GM12878 (cell line): ENCODE measurements at regions not wholly inside any gene's neighbourhood (a gene's known extent, or its start where the extent isn't known, plus 50 kb on each side); places are given as distances from the start of the nearest gene placed in this dataset.

ENCODE experiments used
- ATAC-seq: fragments of 200-7000 bp; cut with Tn5 transposase; 3 replicates; pipeline ENCODE4 v1.9.1; 2020; ENCODE audit warnings: mild to moderate bottlenecking, moderate library complexity
- BruUV-seq: library from RNA; stranded (reverse); fragments of 400-500 nt; replicated peaks from 2 replicates; lab custom pipeline; 2021; lab: Mats Ljungman, UMichigan
- CTCF ChIA-PET: fragments of 300-600 bp; sonication (Branson Sonifier 250); formaldehyde crosslinking; extraction: SDS; loops from one replicate; lab custom pipeline; 2021; ENCODE audit warnings: inconsistent platforms; lab: Yijun Ruan, JAX
- POLR2A ChIA-PET: fragments of 350-600 bp; formaldehyde crosslinking; extraction: SDS; loops from one replicate; lab custom pipeline; 2021; ENCODE audit warnings: inconsistent platforms; lab: Charles Lee
- RAD21 ChIA-PET: fragments of 300-600 bp; sonication (Branson Sonifier 250); formaldehyde crosslinking; loops from one replicate; lab custom pipeline; 2023; ENCODE audit warnings: antibody characterized with exemption; ENCODE audit not compliant: unreplicated experiment; lab: Charles Lee
- SMC1A ChIA-PET: fragments of 300-600 bp; sonication (Branson Sonifier 250); formaldehyde crosslinking; loops from one replicate; lab custom pipeline; 2023; ENCODE audit not compliant: unreplicated experiment, uncharacterized antibody; lab: Charles Lee
- DNase-seq: peaks from one replicate; pipeline ENCODE4 v3.0.0-alpha.2; 2011; ENCODE audit warnings: low read depth, low spot score
- FAIRE-seq: peaks from 3 replicates; lab custom pipeline; 2011; peaks lifted over from hg19 to GRCh38; lab: Jason Lieb, UNC
- H2AFZ ChIP-seq: 2 replicates; pipeline ENCODE4 v1.6.0; 2011; ENCODE audit warnings: low read depth, low read length, control low read depth; ENCODE audit not compliant: control insufficient read depth
- H3K27ac ChIP-seq: 2 replicates; pipeline ENCODE4 v1.5.1; 2011; ENCODE audit warnings: control low read depth; ENCODE audit not compliant: control insufficient read depth, insufficient read depth
- H3K27me3 ChIP-seq, 2 experiments: replicated peaks in 1 of 2; 2 replicates each; pipeline versions ENCODE4 v1.6.0 to v1.6.1; 2011; ENCODE audit warnings: low read length in 1 of 2; ENCODE audit not compliant: control insufficient read depth in 2 of 2, insufficient read depth in 2 of 2
- H3K36me3 ChIP-seq, 2 experiments: 2 replicates each; pipeline ENCODE4 v1.5.1; 2011; ENCODE audit warnings: low read length in 1 of 2; ENCODE audit not compliant: control insufficient read depth in 2 of 2, insufficient read depth in 2 of 2
- H3K4me1 ChIP-seq: 2 replicates; pipeline ENCODE4 v1.6.1; 2011; ENCODE audit warnings: mild to moderate bottlenecking, low read length, moderate library complexity, mixed read lengths; ENCODE audit not compliant: control insufficient read depth, insufficient read depth
- H3K4me2 ChIP-seq: 2 replicates; pipeline ENCODE4 v1.6.0; 2011; ENCODE audit warnings: control low read depth; ENCODE audit not compliant: control insufficient read depth, insufficient read depth
- H3K4me3 ChIP-seq: fragments of 200-600 bp; sonication (generic); 2 replicates; pipeline ENCODE4 v1.5.1; 2016
- H3K79me2 ChIP-seq: 2 replicates; pipeline ENCODE4 v1.6.0; 2011; ENCODE audit warnings: low read length; ENCODE audit not compliant: control insufficient read depth, insufficient read depth
- H3K9ac ChIP-seq: 2 replicates; pipeline ENCODE4 v1.8.0; 2011; ENCODE audit warnings: low read length, control low read depth, mixed read lengths; ENCODE audit not compliant: control insufficient read depth, insufficient read depth
- H3K9me3 ChIP-seq: replicated peaks from 3 replicates; pipeline ENCODE4 v1.5.1; 2011; ENCODE audit warnings: mild to moderate bottlenecking, low read length; ENCODE audit not compliant: control insufficient read depth, insufficient read depth
- H4K20me1 ChIP-seq: 2 replicates; pipeline ENCODE4 v1.6.0; 2011; ENCODE audit not compliant: control insufficient read depth, insufficient read depth
- CBX5 ChIP-seq: sonication (generic); IDR thresholded peaks from 2 replicates; pipeline ENCODE4 v1.6.1; 2016; ENCODE audit warnings: low read depth, moderate library complexity, mild to moderate bottlenecking, inconsistent platforms
- CHD4 ChIP-seq: fragments of 200-600 bp; sonication (generic); IDR thresholded peaks from 2 replicates; pipeline ENCODE4 v1.6.1; 2016; ENCODE audit warnings: mild to moderate bottlenecking
- MTA2 ChIP-seq: fragments of 450-650 bp; IDR thresholded peaks from 2 replicates; pipeline ENCODE4 v1.6.1; 2016; ENCODE audit warnings: low read depth, mild to moderate bottlenecking, moderate library complexity
- NR2C1 ChIP-seq: fragments of 450-650 bp; IDR thresholded peaks from 2 replicates; pipeline ENCODE4 v1.6.1; 2017; ENCODE audit warnings: antibody characterized with exemption, mild to moderate bottlenecking, moderate library complexity
- NRF1 ChIP-seq: conservative IDR thresholded peaks from 2 replicates; pipeline ENCODE4 v1.6.1; 2011; ENCODE audit warnings: mild to moderate bottlenecking, low read depth, low read length, improper control_type of control experiment
- PML ChIP-seq: IDR thresholded peaks from 2 replicates; pipeline ENCODE4 v1.6.1; 2012; ENCODE audit warnings: low read length, inconsistent platforms
- SP1 ChIP-seq: IDR thresholded peaks from one replicate; pipeline ENCODE4 v1.6.1; 2011; ENCODE audit warnings: low read depth, low read length
- TCF7 ChIP-seq: IDR thresholded peaks from 2 replicates; pipeline ENCODE4 v1.6.1; 2014; ENCODE audit warnings: antibody characterized with exemption, borderline replicate concordance
- WRNIP1 ChIP-seq: IDR thresholded peaks from 2 replicates; pipeline ENCODE4 v1.6.1; 2011; ENCODE audit warnings: low read depth, low read length, improper control_type of control experiment, borderline replicate concordance
- WGBS: methylation state at CpG from one replicate; pipeline ENCODE4 v1.1.6; 2016; ENCODE audit warnings: low lambda C conversion rate; ENCODE audit not compliant: insufficient replicate concordance, insufficient coverage; ENCODE audit errors: missing lambda C conversion rate; 5-methylcytosine and 5-hydroxymethylcytosine counted together
- in situ Hi-C: fragments of 300-500 bp; cut with MboI; formaldehyde crosslinking; loops from 9 replicates; pipeline ENCODE4 v1.14.3; 2018; ENCODE audit warnings: mixed read lengths
- intact Hi-C: fragments of 100-400 bp; cut with micrococcal nuclease; formaldehyde crosslinking; loops from one replicate; pipeline ENCODE4 v1.14.2; 2022; ENCODE audit not compliant: unreplicated experiment
- TF ChIP-seq, protein P1 (sequence below): fragments of 450-650 bp; formaldehyde crosslinking; IDR thresholded peaks from 2 replicates; pipeline ENCODE4 v1.5.0; 2022; ENCODE audit warnings: mild to moderate bottlenecking, missing genetic modification characterization
- TF ChIP-seq, protein P2 (sequence below), 3 experiments: IDR thresholded peaks in 2 of 3; conservative IDR thresholded peaks in 1 of 3; 2 replicates each; pipeline ENCODE4 v1.5.1; 2011; ENCODE audit warnings: low read depth in 3 of 3, low read length in 3 of 3, mild to moderate bottlenecking in 3 of 3, control low read depth in 2 of 3, moderate library complexity in 2 of 3, inconsistent platforms in 1 of 3, mixed read lengths in 1 of 3; ENCODE audit not compliant: control insufficient read depth in 2 of 3, insufficient read depth in 1 of 3; ENCODE audit errors: extremely low read depth in 1 of 3
- TF ChIP-seq, protein P3 (sequence below): IDR thresholded peaks from 2 replicates; pipeline ENCODE4 v1.6.1; 2012; ENCODE audit warnings: low read depth, low read length, improper control_type of control experiment

DNA sequence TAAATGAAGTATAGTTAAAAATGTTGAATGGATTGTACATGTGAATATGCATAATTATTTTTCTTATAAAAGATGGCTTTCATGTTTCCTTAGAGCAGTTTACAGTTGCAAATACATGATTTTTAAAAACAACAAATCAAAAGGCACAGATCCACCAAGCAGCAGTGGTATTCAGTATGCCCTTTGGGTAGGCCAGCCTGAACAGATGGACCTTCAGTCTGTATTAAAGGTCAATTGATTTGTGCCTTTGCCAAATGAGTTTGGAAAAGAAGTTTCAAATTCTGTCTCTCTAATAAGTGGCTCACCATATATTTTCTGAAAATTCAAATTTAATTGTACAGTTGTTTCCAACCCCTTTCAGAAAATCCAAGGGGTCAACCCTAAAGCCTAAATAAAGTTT is 477.1 kb downstream of the NSUN3 start (continued):
- TF ChIP-seq, protein P1, sequence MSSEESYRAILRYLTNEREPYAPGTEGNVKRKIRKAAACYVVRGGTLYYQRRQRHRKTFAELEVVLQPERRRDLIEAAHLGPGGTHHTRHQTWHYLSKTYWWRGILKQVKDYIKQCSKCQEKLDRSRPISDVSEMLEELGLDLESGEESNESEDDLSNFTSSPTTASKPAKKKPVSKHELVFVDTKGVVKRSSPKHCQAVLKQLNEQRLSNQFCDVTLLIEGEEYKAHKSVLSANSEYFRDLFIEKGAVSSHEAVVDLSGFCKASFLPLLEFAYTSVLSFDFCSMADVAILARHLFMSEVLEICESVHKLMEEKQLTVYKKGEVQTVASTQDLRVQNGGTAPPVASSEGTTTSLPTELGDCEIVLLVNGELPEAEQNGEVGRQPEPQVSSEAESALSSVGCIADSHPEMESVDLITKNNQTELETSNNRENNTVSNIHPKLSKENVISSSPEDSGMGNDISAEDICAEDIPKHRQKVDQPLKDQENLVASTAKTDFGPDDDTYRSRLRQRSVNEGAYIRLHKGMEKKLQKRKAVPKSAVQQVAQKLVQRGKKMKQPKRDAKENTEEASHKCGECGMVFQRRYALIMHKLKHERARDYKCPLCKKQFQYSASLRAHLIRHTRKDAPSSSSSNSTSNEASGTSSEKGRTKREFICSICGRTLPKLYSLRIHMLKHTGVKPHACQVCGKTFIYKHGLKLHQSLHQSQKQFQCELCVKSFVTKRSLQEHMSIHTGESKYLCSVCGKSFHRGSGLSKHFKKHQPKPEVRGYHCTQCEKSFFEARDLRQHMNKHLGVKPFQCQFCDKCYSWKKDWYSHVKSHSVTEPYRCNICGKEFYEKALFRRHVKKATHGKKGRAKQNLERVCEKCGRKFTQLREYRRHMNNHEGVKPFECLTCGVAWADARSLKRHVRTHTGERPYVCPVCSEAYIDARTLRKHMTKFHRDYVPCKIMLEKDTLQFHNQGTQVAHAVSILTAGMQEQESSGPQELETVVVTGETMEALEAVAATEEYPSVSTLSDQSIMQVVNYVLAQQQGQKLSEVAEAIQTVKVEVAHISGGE (CRISPR knock-in tag), result no peak
- TF ChIP-seq, protein P2, sequence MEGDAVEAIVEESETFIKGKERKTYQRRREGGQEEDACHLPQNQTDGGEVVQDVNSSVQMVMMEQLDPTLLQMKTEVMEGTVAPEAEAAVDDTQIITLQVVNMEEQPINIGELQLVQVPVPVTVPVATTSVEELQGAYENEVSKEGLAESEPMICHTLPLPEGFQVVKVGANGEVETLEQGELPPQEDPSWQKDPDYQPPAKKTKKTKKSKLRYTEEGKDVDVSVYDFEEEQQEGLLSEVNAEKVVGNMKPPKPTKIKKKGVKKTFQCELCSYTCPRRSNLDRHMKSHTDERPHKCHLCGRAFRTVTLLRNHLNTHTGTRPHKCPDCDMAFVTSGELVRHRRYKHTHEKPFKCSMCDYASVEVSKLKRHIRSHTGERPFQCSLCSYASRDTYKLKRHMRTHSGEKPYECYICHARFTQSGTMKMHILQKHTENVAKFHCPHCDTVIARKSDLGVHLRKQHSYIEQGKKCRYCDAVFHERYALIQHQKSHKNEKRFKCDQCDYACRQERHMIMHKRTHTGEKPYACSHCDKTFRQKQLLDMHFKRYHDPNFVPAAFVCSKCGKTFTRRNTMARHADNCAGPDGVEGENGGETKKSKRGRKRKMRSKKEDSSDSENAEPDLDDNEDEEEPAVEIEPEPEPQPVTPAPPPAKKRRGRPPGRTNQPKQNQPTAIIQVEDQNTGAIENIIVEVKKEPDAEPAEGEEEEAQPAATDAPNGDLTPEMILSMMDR (IDR thresholded peaks at IDR 0.05 in 2 of 3, conservative IDR thresholded peaks at IDR 0.05 in 1 of 3; ENCODE audit: control insufficient read depth in 2 of 3, extremely low read depth in 1 of 3, insufficient read depth in 1 of 3, low read depth in 3 of 3, low read length in 3 of 3), result no peak
- no peak for TF ChIP-seq PML

DNA sequence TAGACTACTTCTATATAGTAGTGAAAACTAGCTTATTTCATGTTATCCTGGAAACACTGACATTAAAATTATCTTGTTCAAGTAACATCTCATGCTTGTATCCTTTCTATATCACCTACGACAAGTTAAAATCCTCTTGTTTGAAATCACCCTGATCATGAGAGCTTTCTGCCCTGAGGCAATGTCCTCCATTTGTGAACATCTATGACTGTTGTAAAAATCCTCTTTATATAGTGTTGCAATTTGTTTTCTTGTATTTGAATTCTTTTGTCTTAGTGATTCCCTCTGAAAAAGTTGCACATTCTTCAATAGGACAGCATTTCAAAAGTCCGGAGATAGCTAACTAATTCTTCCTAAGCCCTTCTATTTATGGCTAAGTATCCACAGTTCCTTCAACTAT is 480.3 kb downstream of the NSUN3 start:
- ChIA-PET RAD21 (no interaction called here), SMC1A (no interaction called here), POLR2A (no interaction called here), CTCF (no interaction called here)
- Histone ChIP-seq H4K20me1 (no peaks in the 10 kb centered on the region), H3K36me3 (no peaks in the 10 kb centered on the region), H3K27me3 (no peaks in the 10 kb centered on the region), H3K4me1 (no peaks in the 10 kb centered on the region), H3K79me2 (no peaks in the 10 kb centered on the region), H3K4me2 (no peak overlapping the region), H3K9ac (no peak overlapping the region), H3K4me3 (no peak overlapping the region), H3K27ac (no peak overlapping the region), H3K9me3 (no peaks in the 10 kb centered on the region), H2AFZ (no peak overlapping the region)
- no peak for ATAC-seq
- no peak for DNase-seq
- intact Hi-C loops, result no loop called here
- TF ChIP-seq TCF7 (no peak), NR2C1 (no peak), MTA2 (no peak), CHD4 (no peak), CBX5 (no peak), SP1 (no peak), NRF1 (no peak), WRNIP1 (no peak)
- TF ChIP-seq, protein P3, sequence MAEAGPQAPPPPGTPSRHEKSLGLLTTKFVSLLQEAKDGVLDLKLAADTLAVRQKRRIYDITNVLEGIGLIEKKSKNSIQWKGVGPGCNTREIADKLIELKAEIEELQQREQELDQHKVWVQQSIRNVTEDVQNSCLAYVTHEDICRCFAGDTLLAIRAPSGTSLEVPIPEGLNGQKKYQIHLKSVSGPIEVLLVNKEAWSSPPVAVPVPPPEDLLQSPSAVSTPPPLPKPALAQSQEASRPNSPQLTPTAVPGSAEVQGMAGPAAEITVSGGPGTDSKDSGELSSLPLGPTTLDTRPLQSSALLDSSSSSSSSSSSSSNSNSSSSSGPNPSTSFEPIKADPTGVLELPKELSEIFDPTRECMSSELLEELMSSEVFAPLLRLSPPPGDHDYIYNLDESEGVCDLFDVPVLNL, result no peak
- no peak for FAIRE-seq
- BruUV-seq, result no TSS peak
- WGBS, result 0% methylated on average over 2 of the region's 2 CpGs
- in situ Hi-C loops, result no loop called here
